ENCODE measurements at regions not wholly inside any gene's neighbourhood (a gene's known extent, or its start where the extent isn't known, plus 50 kb on each side); places are given as distances from the start of the nearest gene placed in this dataset.

GRCh38 chr3:88462230-88462629 lies 312.5 kb downstream of the C3orf38 start:
- TF ChIP-seq CTCF (conservative IDR thresholded peaks at IDR 0.05; ENCODE audit: low read depth, low read length) (no peak), EZH2 (IDR thresholded peaks at IDR 0.05; ENCODE audit: low read length, unreplicated experiment) (no peak), EZH2phosphoT487 (IDR thresholded peaks at IDR 0.05; ENCODE audit: borderline replicate concordance, low read length) (no peak)

Measured in PC-3 (cell line).